ENCODE measurements at regions not wholly inside any gene's neighbourhood (a gene's known extent, or its start where the extent isn't known, plus 50 kb on each side); places are given as distances from the start of the nearest gene placed in this dataset.

DNA sequence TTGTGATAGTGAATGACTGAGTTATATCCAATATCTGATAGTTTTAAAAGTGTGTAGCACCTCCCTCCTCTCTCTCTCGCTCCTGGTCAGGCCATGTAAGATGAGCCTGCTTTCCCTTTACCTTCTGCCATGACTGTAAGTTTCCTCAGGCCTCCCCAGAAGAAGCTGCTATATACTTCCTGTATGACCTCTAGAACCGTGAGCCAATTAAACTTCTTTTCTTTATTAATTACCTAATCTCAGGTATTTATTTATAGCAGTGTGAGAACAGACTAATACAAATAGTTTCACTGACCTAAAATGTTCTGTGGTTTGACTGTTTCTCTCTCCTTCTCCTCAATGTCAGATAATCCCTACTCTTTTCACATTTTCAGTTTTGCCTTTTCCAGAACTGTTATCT is 321.3 kb upstream of the MBL2 start:
- Histone ChIP-seq H3K4me2 (ENCODE audit: insufficient read depth, low read length, poor library complexity, severe bottlenecking) (no peak overlapping the region), H3K23ac (ENCODE audit: low read depth, low read length, poor library complexity) (no peak overlapping the region), H3K27me3 (ENCODE audit: control insufficient read depth in 3 of 3, insufficient read depth in 3 of 3, low read depth in 1 of 3, low read length in 3 of 3) (no peaks in the 10 kb centered on the region), H2BK15ac (ENCODE audit: low read length) (no peak overlapping the region), H2AK5ac (ENCODE audit: low read depth, low read length) (no peak overlapping the region), H2AFZ (ENCODE audit: low read length) (no peak overlapping the region), H3K18ac (ENCODE audit: low read length) (no peak overlapping the region), H3K14ac (ENCODE audit: low read length) (no peak overlapping the region), H2BK5ac (ENCODE audit: low read length) (no peak overlapping the region), H2BK12ac (ENCODE audit: low read length) (no peak overlapping the region), H3K4ac (ENCODE audit: low read length) (no peak overlapping the region), H4K8ac (ENCODE audit: low read depth, low read length) (no peak overlapping the region), H3K4me1 (ENCODE audit: control insufficient read depth in 2 of 2, insufficient read depth in 1 of 2, low read depth in 1 of 2, low read length in 2 of 2) (no peaks in the 10 kb centered on the region), H3K79me1 (ENCODE audit: low read depth, low read length) (no peaks in the 10 kb centered on the region), H3K4me3 (ENCODE audit: low read length in 2 of 2) (no peak overlapping the region), H4K91ac (ENCODE audit: low read depth, low read length, poor library complexity) (no peak overlapping the region), H3K27ac (replicated peaks; ENCODE audit: low read length) (no peak overlapping the region), H3K9ac (ENCODE audit: low read depth, low read length, poor library complexity) (no peak overlapping the region), H3K36me3 (replicated peaks in 1 of 2; ENCODE audit: control insufficient read depth in 2 of 2, insufficient read depth in 2 of 2, low read length in 2 of 2) (no peaks in the 10 kb centered on the region), H2BK120ac (ENCODE audit: low read depth, low read length) (no peak overlapping the region), H3K9me3 (replicated peaks in 1 of 2; ENCODE audit: control insufficient read depth in 2 of 2, insufficient read depth in 1 of 2, low read depth in 1 of 2, low read length in 2 of 2) (no peaks in the 10 kb centered on the region)
- no peak for DNase-seq (ENCODE audit: low spot score)
- no CpG with 5 or more reads among the region's 2 CpGs for WGBS, 2 donors (ENCODE audit: extremely low coverage in 2 of 2, insufficient read length in 2 of 2, insufficient replicate concordance in 1 of 2)

GRCh38 chr10:53091574-53091973 is 319.0 kb upstream of the MBL2 start:
- Histone ChIP-seq H2AFZ (ENCODE audit: low read length) (no peak overlapping the region), H3K4ac (ENCODE audit: low read length) (no peak overlapping the region), H2AK5ac (ENCODE audit: low read depth, low read length) (no peak overlapping the region), H2BK12ac (ENCODE audit: low read length) (no peak overlapping the region), H2BK5ac (ENCODE audit: low read length) (no peak overlapping the region), H2BK15ac (ENCODE audit: low read length) (no peak overlapping the region), H3K14ac (ENCODE audit: low read length) (no peak overlapping the region), H3K23ac (ENCODE audit: low read depth, low read length, poor library complexity) (no peak overlapping the region), H3K4me1 (ENCODE audit: control insufficient read depth in 2 of 2, insufficient read depth in 1 of 2, low read depth in 1 of 2, low read length in 2 of 2) (peaks cover 0 to 2% of the 10 kb centered on the region in 2 donors), H3K4me3 (ENCODE audit: low read length in 2 of 2) (no peak overlapping the region), H3K18ac (ENCODE audit: low read length) (no peak overlapping the region), H3K4me2 (ENCODE audit: insufficient read depth, low read length, poor library complexity, severe bottlenecking) (no peak overlapping the region), H3K9me3 (replicated peaks in 1 of 2; ENCODE audit: control insufficient read depth in 2 of 2, insufficient read depth in 1 of 2, low read depth in 1 of 2, low read length in 2 of 2) (no peaks in the 10 kb centered on the region), H3K79me1 (ENCODE audit: low read depth, low read length) (no peaks in the 10 kb centered on the region), H2BK120ac (ENCODE audit: low read depth, low read length) (no peak overlapping the region), H3K27me3 (ENCODE audit: control insufficient read depth in 3 of 3, insufficient read depth in 3 of 3, low read depth in 1 of 3, low read length in 3 of 3) (no peaks in the 10 kb centered on the region), H4K8ac (ENCODE audit: low read depth, low read length) (no peak overlapping the region), H4K91ac (ENCODE audit: low read depth, low read length, poor library complexity) (no peak overlapping the region), H3K9ac (ENCODE audit: low read depth, low read length, poor library complexity) (no peak overlapping the region), H3K36me3 (replicated peaks in 1 of 2; ENCODE audit: control insufficient read depth in 2 of 2, insufficient read depth in 2 of 2, low read length in 2 of 2) (no peaks in the 10 kb centered on the region), H3K27ac (replicated peaks; ENCODE audit: low read length) (no peak overlapping the region)
- WGBS, 2 donors (ENCODE audit: extremely low coverage in 2 of 2, insufficient read length in 2 of 2, insufficient replicate concordance in 1 of 2): no CpG with 5 or more reads among the region's 4 CpGs
- no peak for DNase-seq (ENCODE audit: low spot score)

DNA sequence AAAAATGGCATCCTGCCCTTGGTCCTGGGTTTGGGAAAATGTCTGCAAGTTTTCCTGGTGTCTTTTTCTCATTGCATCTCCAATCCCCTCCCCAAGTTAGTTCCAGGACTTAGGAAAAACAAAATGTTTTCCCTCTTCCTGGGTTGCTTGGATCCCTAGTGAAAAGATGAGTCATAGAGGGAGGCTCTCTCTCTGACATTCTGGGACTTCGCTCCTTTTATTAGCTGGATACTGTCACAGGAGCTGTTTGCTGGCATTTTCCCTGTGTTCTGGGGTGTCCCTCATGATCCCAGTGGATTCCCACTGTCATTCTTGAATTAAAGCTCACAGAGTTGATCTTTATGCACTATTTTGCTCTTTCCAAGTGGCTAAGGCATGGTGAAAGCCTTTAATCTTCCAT is 316.4 kb upstream of the MBL2 start:
- no peak overlapping the region for H4K8ac ChIP-seq (ENCODE audit: low read depth, low read length)
- H3K79me1 ChIP-seq (ENCODE audit: low read depth, low read length): no peaks in the 10 kb centered on the region
- no peak overlapping the region for H3K23ac ChIP-seq (ENCODE audit: low read depth, low read length, poor library complexity)
- no peaks in the 10 kb centered on the region for H3K27me3 ChIP-seq (ENCODE audit: control insufficient read depth in 3 of 3, insufficient read depth in 3 of 3, low read depth in 1 of 3, low read length in 3 of 3)
- H3K18ac ChIP-seq (ENCODE audit: low read length): no peak overlapping the region
- H3K4me3 ChIP-seq (ENCODE audit: low read length in 2 of 2): no peak overlapping the region
- no peak overlapping the region for H2BK15ac ChIP-seq (ENCODE audit: low read length)
- no CpG with 5 or more reads among the region's 1 CpG for WGBS, 2 donors (ENCODE audit: extremely low coverage in 2 of 2, insufficient read length in 2 of 2, insufficient replicate concordance in 1 of 2)
- no peak overlapping the region for H3K9ac ChIP-seq (ENCODE audit: low read depth, low read length, poor library complexity)
- no peak for DNase-seq (ENCODE audit: low spot score)
- no peaks in the 10 kb centered on the region for H3K9me3 ChIP-seq (replicated peaks in 1 of 2; ENCODE audit: control insufficient read depth in 2 of 2, insufficient read depth in 1 of 2, low read depth in 1 of 2, low read length in 2 of 2)
- peaks cover 0 to 2% of the 10 kb centered on the region in 2 donors for H3K4me1 ChIP-seq (ENCODE audit: control insufficient read depth in 2 of 2, insufficient read depth in 1 of 2, low read depth in 1 of 2, low read length in 2 of 2)
- no peak overlapping the region for H2AK5ac ChIP-seq (ENCODE audit: low read depth, low read length)
- H2AFZ ChIP-seq (ENCODE audit: low read length): peak overlapping the region; percentile 39
- no peak overlapping the region for H4K91ac ChIP-seq (ENCODE audit: low read depth, low read length, poor library complexity)
- no peak overlapping the region for H2BK120ac ChIP-seq (ENCODE audit: low read depth, low read length)
- H3K4me2 ChIP-seq (ENCODE audit: insufficient read depth, low read length, poor library complexity, severe bottlenecking): no peak overlapping the region
- no peak overlapping the region for H3K14ac ChIP-seq (ENCODE audit: low read length)
- no peak overlapping the region for H2BK12ac ChIP-seq (ENCODE audit: low read length)
- H3K4ac ChIP-seq (ENCODE audit: low read length): no peak overlapping the region
- H3K36me3 ChIP-seq (replicated peaks in 1 of 2; ENCODE audit: control insufficient read depth in 2 of 2, insufficient read depth in 2 of 2, low read length in 2 of 2): no peaks in the 10 kb centered on the region
- no peak overlapping the region for H2BK5ac ChIP-seq (ENCODE audit: low read length)
- no peak overlapping the region for H3K27ac ChIP-seq (replicated peaks; ENCODE audit: low read length)

GRCh38 chr10:53079283-53079682 is 306.7 kb upstream of the MBL2 start:
- WGBS, 2 donors (ENCODE audit: extremely low coverage in 2 of 2, insufficient read length in 2 of 2, insufficient replicate concordance in 1 of 2): no CpG with 5 or more reads among the region's 3 CpGs

More at GRCh38 chr10:53079283-53079682, 306.7 kb upstream of the MBL2 start:
- H2AK5ac ChIP-seq (ENCODE audit: low read depth, low read length): no peak overlapping the region
- no peak overlapping the region for H3K4me2 ChIP-seq (ENCODE audit: insufficient read depth, low read length, poor library complexity, severe bottlenecking)
- no peak overlapping the region for H3K14ac ChIP-seq (ENCODE audit: low read length)
- no peaks in the 10 kb centered on the region for H3K9me3 ChIP-seq (replicated peaks in 1 of 2; ENCODE audit: control insufficient read depth in 2 of 2, insufficient read depth in 1 of 2, low read depth in 1 of 2, low read length in 2 of 2)
- no peak overlapping the region for H2BK120ac ChIP-seq (ENCODE audit: low read depth, low read length)
- H4K8ac ChIP-seq (ENCODE audit: low read depth, low read length): no peak overlapping the region
- no peak overlapping the region for H3K9ac ChIP-seq (ENCODE audit: low read depth, low read length, poor library complexity)
- no peak overlapping the region for H2AFZ ChIP-seq (ENCODE audit: low read length)
- no peak overlapping the region for H2BK12ac ChIP-seq (ENCODE audit: low read length)
- no peak overlapping the region for H3K4ac ChIP-seq (ENCODE audit: low read length)
- no peaks in the 10 kb centered on the region for H3K36me3 ChIP-seq (replicated peaks in 1 of 2; ENCODE audit: control insufficient read depth in 2 of 2, insufficient read depth in 2 of 2, low read length in 2 of 2)
- no peaks in the 10 kb centered on the region for H3K4me1 ChIP-seq (ENCODE audit: control insufficient read depth in 2 of 2, insufficient read depth in 1 of 2, low read depth in 1 of 2, low read length in 2 of 2)
- H2BK5ac ChIP-seq (ENCODE audit: low read length): no peak overlapping the region
- no peak overlapping the region for H3K4me3 ChIP-seq (ENCODE audit: low read length in 2 of 2)
- H3K27me3 ChIP-seq (ENCODE audit: control insufficient read depth in 3 of 3, insufficient read depth in 3 of 3, low read depth in 1 of 3, low read length in 3 of 3): no peaks in the 10 kb centered on the region
- no peak for DNase-seq (ENCODE audit: low spot score)
- no peak overlapping the region for H3K27ac ChIP-seq (replicated peaks; ENCODE audit: low read length)
- no peak overlapping the region for H3K18ac ChIP-seq (ENCODE audit: low read length)
- no peak overlapping the region for H3K23ac ChIP-seq (ENCODE audit: low read depth, low read length, poor library complexity)
- H2BK15ac ChIP-seq (ENCODE audit: low read length): no peak overlapping the region
- H3K79me1 ChIP-seq (ENCODE audit: low read depth, low read length): no peaks in the 10 kb centered on the region
- no peak overlapping the region for H4K91ac ChIP-seq (ENCODE audit: low read depth, low read length, poor library complexity)
